ENCODE measurements at regions not wholly inside any gene's neighbourhood (a gene's known extent, or its start where the extent isn't known, plus 50 kb on each side); places are given as distances from the start of the nearest gene placed in this dataset.

DNA sequence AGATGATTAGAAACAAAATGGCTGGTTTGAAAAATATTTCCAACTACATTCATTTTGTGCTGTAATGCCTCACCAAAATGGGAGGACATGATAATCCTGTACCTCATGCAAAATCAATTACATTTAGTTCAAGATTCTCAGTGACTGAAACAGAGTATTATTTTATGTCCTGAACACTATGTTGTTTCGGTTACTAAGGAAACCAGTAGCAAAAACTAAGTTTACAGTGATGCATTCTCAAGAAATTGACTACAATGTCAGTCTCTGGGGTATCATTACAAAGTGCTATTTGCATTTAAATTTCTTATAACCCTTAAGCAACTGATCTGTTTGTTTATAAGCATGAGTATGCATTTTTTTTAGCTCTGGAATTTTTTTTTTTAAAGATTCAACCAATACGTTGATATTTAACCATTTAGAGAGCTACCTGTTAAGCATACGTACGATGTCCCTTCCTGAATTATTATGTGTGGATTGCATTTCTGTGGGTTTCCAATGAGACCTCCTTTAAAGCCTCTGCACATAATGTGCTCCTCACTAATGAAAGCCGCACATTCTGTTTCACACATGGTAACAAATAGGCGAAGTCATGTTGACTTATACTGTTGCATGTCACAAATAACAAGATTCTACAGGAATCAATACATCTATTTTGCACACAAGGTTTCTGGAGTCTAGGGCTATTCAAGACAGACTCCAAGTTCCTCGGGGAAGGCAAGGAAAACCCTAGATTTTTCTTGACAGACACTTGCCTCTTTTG is 1035.7 kb downstream of the ADGRL2 start:
- Histone ChIP-seq H3K36me3 (no peaks in the 10 kb centered on the region), H3K4me1 (no peaks in the 10 kb centered on the region), H3K27ac (no peak overlapping the region), H3K4me3 (no peak overlapping the region), H3K27me3 (no peaks in the 10 kb centered on the region), H3K9me3 (no peaks in the 10 kb centered on the region)
- TF ChIP-seq CTCF (IDR thresholded peaks at IDR 0.05), result no peak
- intact Hi-C loops (cut with DNase I), result no loop called here
- DNase-seq (no peak), ATAC-seq (no peak), FAIRE-seq (no peak)
- 79 to 86% methylated on average over 7 of the region's 7 CpGs for WGBS, 2 donors

GRCh38 chr1:82830690-82831380 is 1030.1 kb downstream of the ADGRL2 start:
- intact Hi-C loops (cut with DNase I), result no loop called here
- Histone ChIP-seq H3K9me3 (no peaks in the 10 kb centered on the region), H3K27ac (no peak overlapping the region), H3K4me1 (no peaks in the 10 kb centered on the region), H3K36me3 (no peaks in the 10 kb centered on the region), H3K4me3 (no peak overlapping the region), H3K27me3 (no peaks in the 10 kb centered on the region)
- FAIRE-seq, result no peak
- no peak for ATAC-seq
- WGBS, 2 donors, result 70 to 77% methylated on average over 6 of the region's 6 CpGs
- DNase-seq, result no peak
- no peak for TF ChIP-seq CTCF (IDR thresholded peaks at IDR 0.05)

DNA sequence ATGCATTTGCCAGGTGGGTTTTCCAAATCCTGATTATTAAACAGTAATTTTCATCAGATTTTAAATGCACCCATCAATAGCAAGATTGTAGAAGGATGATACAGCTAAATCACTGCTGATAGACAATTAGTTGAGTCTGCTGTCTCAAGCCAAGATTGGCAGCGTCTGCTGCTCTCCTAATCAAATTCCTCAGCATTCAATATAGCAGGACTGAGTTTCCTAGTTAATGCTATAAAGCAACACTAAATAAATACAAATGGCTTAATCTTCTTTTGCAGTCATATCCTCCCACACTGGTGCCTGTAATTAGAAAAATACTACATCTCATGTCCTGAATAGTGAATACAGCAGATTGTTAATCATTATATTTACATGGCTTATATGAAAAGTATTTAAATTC is 1028.8 kb downstream of the ADGRL2 start:
- ATAC-seq (no peak), DNase-seq (no peak), FAIRE-seq (no peak)
- Histone ChIP-seq H3K27me3 (no peaks in the 10 kb centered on the region), H3K27ac (no peak overlapping the region), H3K9me3 (no peaks in the 10 kb centered on the region), H3K36me3 (no peaks in the 10 kb centered on the region), H3K4me1 (no peaks in the 10 kb centered on the region), H3K4me3 (no peak overlapping the region)
- no peak for TF ChIP-seq CTCF (IDR thresholded peaks at IDR 0.05)
- intact Hi-C loops (cut with DNase I), result no loop called here
- 81 to 88% methylated on average over 1 of the region's 1 CpG for WGBS, 2 donors

- Histone ChIP-seq H3K36me3 (no peaks in the 10 kb centered on the region), H3K27ac (no peak overlapping the region), H3K4me3 (no peak overlapping the region), H3K4me1 (no peaks in the 10 kb centered on the region), H3K27me3 (no peaks in the 10 kb centered on the region), H3K9me3 (no peaks in the 10 kb centered on the region)
- WGBS, 2 donors, result 82 to 97% methylated on average over 3 of the region's 3 CpGs
- ATAC-seq (no peak), FAIRE-seq (no peak), DNase-seq (no peak)
- no peak for TF ChIP-seq CTCF (IDR thresholded peaks at IDR 0.05)
- intact Hi-C loops (cut with DNase I), result no loop called here
Observed at GRCh38 chr1:82823876-82824275, 1023.1 kb downstream of the ADGRL2 start.

DNA sequence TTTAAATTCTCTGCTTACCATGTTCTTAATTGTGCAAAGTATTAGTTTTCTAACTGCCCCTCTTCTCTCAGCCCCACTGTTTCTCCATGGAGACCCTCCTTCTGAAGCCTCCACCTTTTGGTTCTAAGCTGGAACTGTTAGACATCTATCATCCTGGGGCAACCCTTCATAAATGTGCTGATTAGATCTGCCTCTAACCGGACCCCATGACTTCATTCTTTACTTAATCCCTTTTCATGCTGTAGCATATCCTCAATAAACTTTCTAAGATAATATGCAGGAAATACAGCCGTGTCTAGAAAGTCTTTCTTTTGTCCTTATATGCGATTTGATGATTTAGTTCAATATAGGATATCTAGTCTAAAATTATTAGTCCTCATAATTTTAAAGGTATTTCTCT is 1020.1 kb downstream of the ADGRL2 start:
- WGBS, 2 donors, result 78 to 90% methylated on average over 3 of the region's 3 CpGs
- no peak for FAIRE-seq
- Histone ChIP-seq H3K9me3 (no peaks in the 10 kb centered on the region), H3K4me3 (no peak overlapping the region), H3K27ac (no peak overlapping the region), H3K4me1 (no peaks in the 10 kb centered on the region), H3K27me3 (no peaks in the 10 kb centered on the region), H3K36me3 (no peaks in the 10 kb centered on the region)
- TF ChIP-seq CTCF (IDR thresholded peaks at IDR 0.05), result no peak
- no peak for DNase-seq
- ATAC-seq, result no peak
- intact Hi-C loops (cut with DNase I), result no loop called here

Data from pancreas (tissue), 10 donors.